H1 (cell line): ENCODE measurements at regions not wholly inside any gene's neighbourhood (a gene's known extent, or its start where the extent isn't known, plus 50 kb on each side); places are given as distances from the start of the nearest gene placed in this dataset.

ENCODE experiments used
- CTCF ChIA-PET: fragments of 300-600 bp; sonication (Branson Sonifier 250); formaldehyde crosslinking; loops from one replicate; lab custom pipeline; 2021; ENCODE audit not compliant: partially characterized antibody; lab: Charles Lee
- POLR2A ChIA-PET: fragments of 300-600 bp; sonication (Branson Sonifier 250); formaldehyde crosslinking; loops from one replicate; lab custom pipeline; 2021; ENCODE audit warnings: inconsistent platforms; ENCODE audit not compliant: partially characterized antibody; lab: Charles Lee
- DNase-seq, 2 experiments: peaks; one replicate each; pipeline versions ENCODE4 v3.0.0 to v3.0.0-alpha.2; 2010 to 2022; ENCODE audit warnings: low spot score in 2 of 2, low read depth in 1 of 2, mixed read lengths in 1 of 2
- FAIRE-seq: peaks from 2 replicates; lab custom pipeline; 2011; peaks lifted over from hg19 to GRCh38; lab: Jason Lieb, UNC
- H2AFZ ChIP-seq: 2 replicates; pipeline ENCODE4 v1.8.1; 2012; ENCODE audit warnings: low read length, inconsistent platforms
- H2AK5ac ChIP-seq: 2 replicates; pipeline ENCODE4 v1.6.1; 2013; ENCODE audit warnings: low read depth, low read length
- H2BK120ac ChIP-seq: replicated peaks from 2 replicates; pipeline ENCODE3; 2013; ENCODE audit warnings: low read depth, low read length, inconsistent platforms
- H2BK12ac ChIP-seq: 2 replicates; pipeline ENCODE4 v1.6.1; 2013; ENCODE audit warnings: low read depth, low read length
- H2BK15ac ChIP-seq: 2 replicates; pipeline ENCODE4 v1.6.1; 2013; ENCODE audit warnings: low read length
- H2BK20ac ChIP-seq: 2 replicates; pipeline ENCODE4 v1.6.1; 2013; ENCODE audit warnings: low read length
- H2BK5ac ChIP-seq: 2 replicates; pipeline ENCODE4 v1.6.1; 2013; ENCODE audit warnings: low read depth, low read length
- H3K14ac ChIP-seq: 2 replicates; pipeline ENCODE4 v1.6.1; 2013; ENCODE audit warnings: inconsistent platforms; ENCODE audit not compliant: insufficient read length
- H3K18ac ChIP-seq: 2 replicates; pipeline ENCODE4 v1.6.1; 2013; ENCODE audit warnings: low read length; ENCODE audit errors: extremely low read depth
- H3K23ac ChIP-seq: 2 replicates; pipeline ENCODE4 v1.6.1; 2013; ENCODE audit warnings: inconsistent platforms; ENCODE audit not compliant: insufficient read length
- H3K23me2 ChIP-seq: 2 replicates; pipeline ENCODE4 v1.6.1; 2013; ENCODE audit warnings: low read depth, low read length
- H3K27ac ChIP-seq: 2 replicates; pipeline ENCODE4 v1.6.1; 2011; ENCODE audit warnings: low read depth, low read length, inconsistent platforms
- H3K27me3 ChIP-seq, 4 experiments: replicated peaks in 1 of 4; 1 replicate in 1 of 4; 2 replicates in 3 of 4; pipeline versions ENCODE4 v1.6.1 to v1.8.1; 2011 to 2013; ENCODE audit warnings: low read length in 3 of 4, mild to moderate bottlenecking in 3 of 4, inconsistent platforms in 2 of 4, mixed read lengths in 2 of 4, moderate library complexity in 1 of 4; ENCODE audit not compliant: control insufficient read depth in 3 of 4, insufficient read depth in 3 of 4; ENCODE audit errors: extremely low read depth in 1 of 4
- H3K36me3 ChIP-seq, 4 experiments: 2 replicates each; pipeline versions ENCODE4 v1.6.1 to v1.8.1; 2011 to 2013; ENCODE audit warnings: mild to moderate bottlenecking in 4 of 4, low read length in 3 of 4, moderate library complexity in 2 of 4, control low read depth in 1 of 4, inconsistent platforms in 1 of 4; ENCODE audit not compliant: insufficient read depth in 4 of 4, control insufficient read depth in 2 of 4
- H3K4ac ChIP-seq: replicated peaks from 2 replicates; pipeline ENCODE3; 2013; ENCODE audit warnings: low read length, low read depth, mixed read lengths, inconsistent platforms; ENCODE audit not compliant: insufficient read length
- H3K4me1 ChIP-seq, 4 experiments: replicated peaks in 1 of 4; 1 replicate in 1 of 4; 2 replicates in 3 of 4; pipeline versions ENCODE4 v1.6.1 to v1.8.1; 2011 to 2013; ENCODE audit warnings: low read length in 3 of 4, inconsistent platforms in 2 of 4, mixed read lengths in 1 of 4; ENCODE audit not compliant: insufficient read depth in 4 of 4, control insufficient read depth in 3 of 4
- H3K4me2 ChIP-seq, 2 experiments: 2 replicates each; pipeline versions ENCODE4 v1.6.1 to v1.8.1; 2011 to 2013; ENCODE audit warnings: low read depth in 2 of 2, low read length in 2 of 2, control low read depth in 1 of 2, inconsistent platforms in 1 of 2, mild to moderate bottlenecking in 1 of 2; ENCODE audit not compliant: insufficient read depth in 1 of 2
- H3K4me3 ChIP-seq, 4 experiments: fragments of 200-600, 300-600 bp in 1 of 4; sonication (generic), shearing (Covaris generic), sonication (Bioruptor Twin) in 1 of 4; 2 replicates each; pipeline versions ENCODE4 v1.5.1 to v1.8.1; 2011 to 2016; ENCODE audit warnings: low read length in 4 of 4, low read depth in 3 of 4, control low read depth in 2 of 4, inconsistent platforms in 2 of 4, mild to moderate bottlenecking in 2 of 4, mixed read lengths in 1 of 4, moderate library complexity in 1 of 4; ENCODE audit not compliant: insufficient read depth in 2 of 4; ENCODE audit errors: extremely low read depth in 1 of 4
- H3K56ac ChIP-seq: replicated peaks from 2 replicates; pipeline ENCODE3; 2013; ENCODE audit warnings: low read depth, mild to moderate bottlenecking, mixed read lengths, low read length, inconsistent platforms; ENCODE audit not compliant: insufficient read length
- H3K79me1 ChIP-seq: 2 replicates; pipeline ENCODE4 v1.6.1; 2013; ENCODE audit warnings: low read depth, low read length, control low read depth
- H3K79me2 ChIP-seq, 2 experiments: 2 replicates each; pipeline versions ENCODE4 v1.6.1 to v1.8.1; 2012 to 2013; ENCODE audit warnings: low read length in 2 of 2, mild to moderate bottlenecking in 2 of 2, inconsistent platforms in 1 of 2; ENCODE audit not compliant: insufficient read depth in 2 of 2, control insufficient read depth in 1 of 2
- H3K9ac ChIP-seq, 4 experiments: replicated peaks in 1 of 4; 1 replicate in 1 of 4; 2 replicates in 3 of 4; pipeline versions ENCODE4 v1.6.1 to v1.8.1; 2011 to 2013; ENCODE audit warnings: low read depth in 3 of 4, low read length in 3 of 4, control low read depth in 2 of 4, mild to moderate bottlenecking in 2 of 4, moderate library complexity in 2 of 4, inconsistent platforms in 1 of 4; ENCODE audit errors: extremely low read depth in 1 of 4
- H3K9me3 ChIP-seq, 2 experiments: 2 replicates each; pipeline versions ENCODE4 v1.6.1 to v1.8.1; 2012 to 2013; ENCODE audit warnings: mild to moderate bottlenecking in 2 of 2, moderate library complexity in 2 of 2, control low read depth in 1 of 2, inconsistent platforms in 1 of 2, low read depth in 1 of 2, low read length in 1 of 2, mixed read lengths in 1 of 2; ENCODE audit not compliant: insufficient read depth in 2 of 2
- H4K20me1 ChIP-seq, 2 experiments: replicated peaks in 1 of 2; 2 replicates each; pipeline versions ENCODE3 to v1.8.1; 2011 to 2013; ENCODE audit warnings: inconsistent platforms in 2 of 2, low read length in 2 of 2, mild to moderate bottlenecking in 1 of 2; ENCODE audit not compliant: insufficient read depth in 2 of 2, control insufficient read depth in 1 of 2
- H4K5ac ChIP-seq: 2 replicates; pipeline ENCODE4 v1.6.1; 2013; ENCODE audit warnings: low read length, low read depth, mixed read lengths, inconsistent platforms; ENCODE audit not compliant: insufficient read length
- H4K8ac ChIP-seq: 2 replicates; pipeline ENCODE4 v1.8.0; 2013; ENCODE audit warnings: mild to moderate bottlenecking, moderate library complexity, low read length, inconsistent platforms; ENCODE audit not compliant: insufficient read depth; ENCODE audit errors: extremely low read depth
- H4K91ac ChIP-seq: replicated peaks from 2 replicates; pipeline ENCODE3; 2013; ENCODE audit warnings: low read length, mixed read lengths, inconsistent platforms; ENCODE audit not compliant: insufficient read length
- ASH2L ChIP-seq: fragments of 200-600, 300-600 bp; sonication (generic); IDR thresholded peaks from one replicate; pipeline ENCODE4 v1.7.1; 2017; ENCODE audit warnings: low read length
- ATF2 ChIP-seq: IDR thresholded peaks from 2 replicates; pipeline ENCODE4 v1.6.1; 2012; ENCODE audit warnings: low read length, inconsistent platforms
- BACH1 ChIP-seq: IDR thresholded peaks from 2 replicates; pipeline ENCODE4 v1.6.1; 2012; ENCODE audit warnings: low read length, improper control_type of control experiment
- BRCA1 ChIP-seq: IDR thresholded peaks from 2 replicates; pipeline ENCODE4 v1.6.1; 2012; ENCODE audit warnings: low read depth, low read length, improper control_type of control experiment
- CTBP2 ChIP-seq: IDR thresholded peaks from 2 replicates; pipeline ENCODE4 v1.7.0; 2011; ENCODE audit warnings: borderline replicate concordance, mild to moderate bottlenecking, moderate library complexity, mixed read lengths, low read length; ENCODE audit not compliant: insufficient read depth, insufficient read length
- EP300 ChIP-seq, 2 experiments: IDR thresholded peaks; 1 replicate in 1 of 2; 2 replicates in 1 of 2; pipeline ENCODE4 v1.6.1; 2011 to 2012; ENCODE audit warnings: low read depth in 2 of 2, low read length in 2 of 2, mild to moderate bottlenecking in 2 of 2, borderline replicate concordance in 1 of 2, inconsistent platforms in 1 of 2, moderate library complexity in 1 of 2
- EZH2 ChIP-seq: fragments of 200-600 bp; sonication (generic); IDR thresholded peaks from 2 replicates; pipeline ENCODE4 v1.7.1; 2012; ENCODE audit warnings: low read depth, mild to moderate bottlenecking, moderate library complexity, low read length, inconsistent platforms; ENCODE audit not compliant: severe bottlenecking
- SP4 ChIP-seq: IDR thresholded peaks from 2 replicates; pipeline ENCODE4 v1.6.1; 2012; ENCODE audit warnings: low read length, inconsistent platforms
- SUZ12 ChIP-seq: fragments of 200-600 bp; sonication (generic); IDR thresholded peaks from 2 replicates; pipeline ENCODE4 v1.6.1; 2012; ENCODE audit warnings: mild to moderate bottlenecking, inconsistent platforms, low read length, moderate library complexity, mixed read lengths
- TAF7 ChIP-seq: optimal IDR thresholded peaks from 2 replicates; pipeline ENCODE3; 2011; ENCODE audit warnings: low read depth, mild to moderate bottlenecking, inconsistent platforms, low read length, moderate library complexity, borderline replicate concordance
- USF2 ChIP-seq: IDR thresholded peaks from 2 replicates; pipeline ENCODE4 v1.6.1; 2011; ENCODE audit warnings: low read length, improper control_type of control experiment
- WGBS, 2 experiments: shearing (Covaris generic) in 1 of 2; methylation state at CpG; one replicate each; pipeline versions ENCODE4 v1.1.6 to v1.1.7; 2013 to 2015; ENCODE audit warnings: low lambda C conversion rate in 2 of 2, mixed read lengths in 2 of 2, inconsistent platforms in 1 of 2, low coverage in 1 of 2, missing lambda C conversion rate in 1 of 2; ENCODE audit not compliant: insufficient replicate concordance in 2 of 2, insufficient coverage in 1 of 2, insufficient read length in 1 of 2; ENCODE audit errors: extremely low coverage in 1 of 2, missing lambda C conversion rate in 1 of 2; 5-methylcytosine and 5-hydroxymethylcytosine counted together

- no peak overlapping the region for H3K4me2 ChIP-seq
- POLR2A ChIA-PET = no interaction called here
Measured at GRCh38 chr4:37043342-37043741, 201.2 kb upstream of the NWD2 start.

More at GRCh38 chr4:37043342-37043741, 201.2 kb upstream of the NWD2 start:
- Histone ChIP-seq H2AK5ac (no peak overlapping the region), H3K27ac (no peak overlapping the region), H3K4ac (no peak overlapping the region), H3K27me3 (no peaks in the 10 kb centered on the region), H2BK12ac (no peak overlapping the region), H3K4me1 (no peaks in the 10 kb centered on the region), H2BK20ac (no peak overlapping the region), H3K18ac (no peak overlapping the region), H2AFZ (no peak overlapping the region), H2BK15ac (no peak overlapping the region), H4K91ac (no peak overlapping the region), H3K79me1 (no peaks in the 10 kb centered on the region), H4K8ac (no peak overlapping the region), H2BK5ac (no peak overlapping the region), H3K79me2 (no peaks in the 10 kb centered on the region), H3K9ac (no peak overlapping the region), H3K36me3 (no peaks in the 10 kb centered on the region), H4K5ac (no peak overlapping the region), H4K20me1 (no peaks in the 10 kb centered on the region), H3K56ac (no peak overlapping the region), H3K9me3 (no peaks in the 10 kb centered on the region), H3K23me2 (no peaks in the 10 kb centered on the region), H3K23ac (no peak overlapping the region), H3K4me3 (no peak overlapping the region), H3K14ac (no peak overlapping the region), H2BK120ac (no peak overlapping the region)
- TF ChIP-seq EP300 (IDR thresholded peaks at IDR 0.05; ENCODE audit: borderline replicate concordance in 1 of 2, low read depth in 2 of 2, low read length in 2 of 2) (no peak), BRCA1 (no peak), ASH2L (no peak), BACH1 (no peak), ATF2 (no peak), SP4 (no peak), EZH2 (no peak), SUZ12 (no peak), CTBP2 (no peak), TAF7 (no peak), USF2 (no peak)
- CTCF ChIA-PET = no interaction called here
- WGBS, 2 experiments = 95% methylated on average over 2 of the region's 2 CpGs; no CpG with 5 or more reads in 1 of the 2 experiments
- no peak for FAIRE-seq
- DNase-seq = no peak
